SK-N-SH (cell line): ENCODE measurements at regions not wholly inside any gene's neighbourhood (a gene's known extent, or its start where the extent isn't known, plus 50 kb on each side); places are given as distances from the start of the nearest gene placed in this dataset.
A peak's percentile ranks its signal among the peaks of the same experiment; 100 is the strongest.

Experiments
- CTCF ChIA-PET: fragments of 300-600, 350-600 bp; formaldehyde crosslinking; extraction: SDS; loops from one replicate; lab custom pipeline; 2021; lab: Yijun Ruan, JAX
- POLR2A ChIA-PET: fragments of 350-600 bp; sonication (Branson Sonifier 250); formaldehyde crosslinking; extraction: SDS; loops from one replicate; lab custom pipeline; 2020; ENCODE audit warnings: antibody characterized with exemption, inconsistent platforms; lab: Yijun Ruan, JAX
- DNase-seq: peaks from one replicate; pipeline ENCODE4 v3.0.0; 2012
- H2AFZ ChIP-seq: fragments of 200-600 bp; sonication (generic); 2 replicates; pipeline ENCODE4 v1.8.1; 2016; ENCODE audit warnings: antibody characterized with exemption, mild to moderate bottlenecking, low read depth
- H3F3A ChIP-seq: fragments of 200-600 bp; sonication (generic); replicated peaks from 2 replicates; pipeline ENCODE3; 2016; ENCODE audit warnings: antibody characterized with exemption, mild to moderate bottlenecking; ENCODE audit not compliant: insufficient read depth
- H3K27ac ChIP-seq, 2 experiments: fragments of 200-500 bp in 1 of 2; fragments of 200-600 bp in 1 of 2; sonication (Bioruptor generic) in 1 of 2; sonication (generic), shearing (Covaris generic) in 1 of 2; 2 replicates each; pipeline versions ENCODE4 v1.5.1 to v1.6.1; 2014 to 2016; ENCODE audit warnings: low read depth in 2 of 2, inconsistent platforms in 1 of 2, low read length in 1 of 2, mild to moderate bottlenecking in 1 of 2, mixed read lengths in 1 of 2
- H3K27me3 ChIP-seq: fragments of 200-600 bp; sonication (generic), shearing (Covaris generic); 2 replicates; pipeline ENCODE4 v1.6.1; 2016; ENCODE audit warnings: mixed run types; ENCODE audit not compliant: insufficient read depth
- H3K36me3 ChIP-seq, 2 experiments: fragments of 200-500 bp in 1 of 2; fragments of 200-600 bp in 1 of 2; sonication (Bioruptor generic) in 1 of 2; sonication (generic) in 1 of 2; replicated peaks in 1 of 2; 2 replicates each; pipeline versions ENCODE3 to v1.5.1; 2014 to 2016; ENCODE audit warnings: low read length in 1 of 2, mild to moderate bottlenecking in 1 of 2; ENCODE audit not compliant: insufficient read depth in 2 of 2, control insufficient read depth in 1 of 2
- H3K4me1 ChIP-seq, 2 experiments: fragments of 200-500 bp in 1 of 2; fragments of 200-600 bp in 1 of 2; sonication (Bioruptor generic) in 1 of 2; sonication (generic), shearing (Covaris generic) in 1 of 2; 2 replicates each; pipeline versions ENCODE4 v1.5.1 to v1.6.1; 2014 to 2016; ENCODE audit warnings: low read depth in 1 of 2, low read length in 1 of 2, mixed run types in 1 of 2; ENCODE audit not compliant: insufficient read depth in 2 of 2, control insufficient read depth in 1 of 2
- H3K4me2 ChIP-seq: fragments of 200-600 bp; sonication (generic), shearing (Covaris generic); 2 replicates; pipeline ENCODE4 v1.6.1; 2017; ENCODE audit warnings: mixed run types
- H3K4me3 ChIP-seq, 2 experiments: fragments of 200-500 bp in 1 of 2; fragments of 200-600 bp in 1 of 2; sonication (Bioruptor generic) in 1 of 2; sonication (generic), shearing (Covaris generic) in 1 of 2; 2 replicates each; pipeline versions ENCODE4 v1.5.1 to v1.8.1; 2014 to 2016; ENCODE audit warnings: low read depth in 2 of 2, inconsistent platforms in 1 of 2, low read length in 1 of 2, mild to moderate bottlenecking in 1 of 2, mixed read lengths in 1 of 2, moderate library complexity in 1 of 2
- H3K79me2 ChIP-seq: fragments of 200-600 bp; sonication (generic); 2 replicates; pipeline ENCODE4 v1.8.1; 2017; ENCODE audit warnings: mild to moderate bottlenecking; ENCODE audit not compliant: insufficient read depth
- H3K9ac ChIP-seq: fragments of 200-600 bp; sonication (generic); 2 replicates; pipeline ENCODE4 v1.6.1; 2017; ENCODE audit warnings: mixed run types
- H3K9me2 ChIP-seq: fragments of 200-600 bp; sonication (generic); 2 replicates; pipeline ENCODE4 v1.6.1; 2017; ENCODE audit warnings: mixed run types
- H3K9me3 ChIP-seq: fragments of 200-600 bp; sonication (generic); 2 replicates; pipeline ENCODE4 v1.6.1; 2017; ENCODE audit warnings: mixed run types, mild to moderate bottlenecking, moderate library complexity
- H4K20me1 ChIP-seq: fragments of 200-600 bp; sonication (generic); 2 replicates; pipeline ENCODE4 v1.6.1; 2017; ENCODE audit warnings: mild to moderate bottlenecking, mixed run types; ENCODE audit not compliant: insufficient read depth
- CHD2 ChIP-seq: fragments of 150-350 bp; IDR thresholded peaks from 2 replicates; pipeline ENCODE4 v1.6.1; 2018; ENCODE audit warnings: low read length; ENCODE audit not compliant: partially characterized antibody
- EP300 ChIP-seq, 2 experiments: IDR thresholded peaks; 2 replicates each; pipeline versions ENCODE4 v1.4.0 to v1.6.1; 2012; ENCODE audit warnings: borderline replicate concordance in 1 of 2, low read depth in 1 of 2, low read length in 1 of 2
- EZH2phosphoT487 ChIP-seq: fragments of 200-600 bp; sonication (generic); IDR thresholded peaks from 2 replicates; pipeline ENCODE4 v1.6.1; 2017; ENCODE audit warnings: low read depth, mixed run types, mild to moderate bottlenecking, antibody characterized with exemption, moderate library complexity, borderline replicate concordance
- FOXJ3 ChIP-seq: sonication (generic); formaldehyde crosslinking; IDR thresholded peaks from 2 replicates; pipeline ENCODE4 v1.5.1; 2020; ENCODE audit warnings: mild to moderate bottlenecking, missing genetic modification reagents
- FOXM1 ChIP-seq: IDR thresholded peaks from 2 replicates; pipeline ENCODE4 v1.4.0; 2012; ENCODE audit warnings: low read depth, mild to moderate bottlenecking
- GABPA ChIP-seq: IDR thresholded peaks from 2 replicates; pipeline ENCODE4 v1.4.0; 2012; ENCODE audit warnings: low read depth, mild to moderate bottlenecking
- GATA2 ChIP-seq: sonication (generic); formaldehyde crosslinking; IDR thresholded peaks from 2 replicates; pipeline ENCODE4 v1.5.0; 2020; ENCODE audit warnings: mild to moderate bottlenecking, missing genetic modification reagents
- MEF2A ChIP-seq: IDR thresholded peaks from 2 replicates; pipeline ENCODE4 v1.4.0; 2012; ENCODE audit warnings: low read depth, borderline replicate concordance
- MXI1 ChIP-seq: IDR thresholded peaks from 2 replicates; pipeline ENCODE4 v1.6.1; 2012; ENCODE audit warnings: mild to moderate bottlenecking, low read depth, low read length, improper control_type of control experiment
- NFIC ChIP-seq: IDR thresholded peaks from 2 replicates; pipeline ENCODE4 v1.4.0; 2012; ENCODE audit warnings: borderline replicate concordance
- NRF1 ChIP-seq: IDR thresholded peaks from 2 replicates; pipeline ENCODE4 v1.6.1; 2012; ENCODE audit warnings: low read depth, mild to moderate bottlenecking, low read length
- PBX3 ChIP-seq: IDR thresholded peaks from 2 replicates; pipeline ENCODE4; 2012
- POLR2AphosphoS5 ChIP-seq: IDR thresholded peaks from 2 replicates; pipeline ENCODE4 v1.6.1; 2012; ENCODE audit warnings: low read depth, low read length
- RCOR1 ChIP-seq: fragments of 150-350 bp; IDR thresholded peaks from 2 replicates; pipeline ENCODE4 v1.6.1; 2017; ENCODE audit warnings: antibody characterized with exemption, low read length
- RXRA ChIP-seq: IDR thresholded peaks from 2 replicates; pipeline ENCODE4 v1.4.0; 2012; ENCODE audit warnings: low read depth, mild to moderate bottlenecking, borderline replicate concordance
- SIN3A ChIP-seq: IDR thresholded peaks from 2 replicates; pipeline ENCODE4 v1.6.1; 2012; ENCODE audit warnings: low read depth, mild to moderate bottlenecking, low read length, moderate library complexity, borderline replicate concordance
- TCF12 ChIP-seq: IDR thresholded peaks from 2 replicates; pipeline ENCODE4 v1.4.0; 2012
- WGBS: methylation state at CpG from one replicate; pipeline ENCODE4 v1.1.6; 2017; ENCODE audit warnings: low lambda C conversion rate; 5-methylcytosine and 5-hydroxymethylcytosine counted together
- TF ChIP-seq, protein P1 (sequence below): IDR thresholded peaks from 2 replicates; pipeline ENCODE4 v1.4.0; 2012; ENCODE audit warnings: low read depth
- TF ChIP-seq, protein P2 (sequence below): fragments of 200-600 bp; sonication (generic); IDR thresholded peaks from 2 replicates; pipeline ENCODE4 v1.6.1; 2017; ENCODE audit warnings: antibody characterized with exemption, mild to moderate bottlenecking, moderate library complexity

- peak overlapping the region; percentile 52; the same call in 1 of the 2 replicates for H2AFZ ChIP-seq
- CTCF ChIA-PET = no interaction called here
Observed at GRCh38 chr9:29751226-29751625, 2177.9 kb upstream of the C9orf72 start.

DNA sequence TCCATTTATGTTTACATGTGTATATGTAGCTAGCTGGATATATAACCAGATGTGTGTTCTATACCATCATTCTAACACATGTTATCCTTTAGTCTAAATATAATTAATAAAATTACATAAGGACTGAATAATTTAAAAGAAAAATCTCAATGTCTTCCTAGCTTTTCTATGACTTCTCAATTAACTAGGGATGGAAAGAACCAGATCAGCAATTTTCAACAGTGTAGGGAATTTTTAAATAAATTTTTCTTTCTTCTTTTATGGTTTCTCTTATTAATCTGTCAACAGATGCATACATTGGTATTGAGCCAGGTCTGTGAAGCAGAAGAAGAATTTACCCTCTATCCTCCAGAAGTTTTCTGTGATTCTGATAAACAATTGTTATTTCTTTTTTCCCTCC, 2180.4 kb upstream of the C9orf72 start:
- Histone ChIP-seq H4K20me1 (no peaks in the 10 kb centered on the region), H3F3A (peaks cover 18% of the 10 kb centered on the region), H3K27me3 (no peaks in the 10 kb centered on the region), H3K79me2 (no peaks in the 10 kb centered on the region), H3K4me3 (no peak overlapping the region), H2AFZ (no peak overlapping the region), H3K4me2 (no peak overlapping the region), H3K9ac (no peak overlapping the region), H3K9me2 (no peaks in the 10 kb centered on the region), H3K4me1 (peaks cover 0 to 2% of the 10 kb centered on the region in 2 experiments; a peak in 2 of 4 replicates), H3K9me3 (no peaks in the 10 kb centered on the region), H3K27ac (no peak overlapping the region), H3K36me3 (no peaks in the 10 kb centered on the region)
- POLR2A ChIA-PET = no interaction called here
- DNase-seq = no peak
- CTCF ChIA-PET = no interaction called here
- TF ChIP-seq FOXJ3 (CRISPR knock-in tag) (no peak), RCOR1 (no peak), NRF1 (no peak), MEF2A (no peak), RXRA (no peak), SIN3A (no peak), FOXM1 (no peak), EP300 (IDR thresholded peaks at IDR 0.05; ENCODE audit: borderline replicate concordance in 1 of 2, low read depth in 1 of 2, low read length in 1 of 2) (no peak), GATA2 (CRISPR knock-in tag) (no peak), POLR2AphosphoS5 (no peak), CHD2 (no peak), GABPA (no peak), EZH2phosphoT487 (no peak), TCF12 (no peak)
- TF ChIP-seq, protein P1, sequence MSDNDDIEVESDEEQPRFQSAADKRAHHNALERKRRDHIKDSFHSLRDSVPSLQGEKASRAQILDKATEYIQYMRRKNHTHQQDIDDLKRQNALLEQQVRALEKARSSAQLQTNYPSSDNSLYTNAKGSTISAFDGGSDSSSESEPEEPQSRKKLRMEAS = no peak
- TF ChIP-seq, protein P2, sequence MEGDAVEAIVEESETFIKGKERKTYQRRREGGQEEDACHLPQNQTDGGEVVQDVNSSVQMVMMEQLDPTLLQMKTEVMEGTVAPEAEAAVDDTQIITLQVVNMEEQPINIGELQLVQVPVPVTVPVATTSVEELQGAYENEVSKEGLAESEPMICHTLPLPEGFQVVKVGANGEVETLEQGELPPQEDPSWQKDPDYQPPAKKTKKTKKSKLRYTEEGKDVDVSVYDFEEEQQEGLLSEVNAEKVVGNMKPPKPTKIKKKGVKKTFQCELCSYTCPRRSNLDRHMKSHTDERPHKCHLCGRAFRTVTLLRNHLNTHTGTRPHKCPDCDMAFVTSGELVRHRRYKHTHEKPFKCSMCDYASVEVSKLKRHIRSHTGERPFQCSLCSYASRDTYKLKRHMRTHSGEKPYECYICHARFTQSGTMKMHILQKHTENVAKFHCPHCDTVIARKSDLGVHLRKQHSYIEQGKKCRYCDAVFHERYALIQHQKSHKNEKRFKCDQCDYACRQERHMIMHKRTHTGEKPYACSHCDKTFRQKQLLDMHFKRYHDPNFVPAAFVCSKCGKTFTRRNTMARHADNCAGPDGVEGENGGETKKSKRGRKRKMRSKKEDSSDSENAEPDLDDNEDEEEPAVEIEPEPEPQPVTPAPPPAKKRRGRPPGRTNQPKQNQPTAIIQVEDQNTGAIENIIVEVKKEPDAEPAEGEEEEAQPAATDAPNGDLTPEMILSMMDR = no peak

More at GRCh38 chr9:29751226-29751625, 2177.9 kb upstream of the C9orf72 start:
- 27% methylated on average over 2 of the region's 2 CpGs for WGBS
- Histone ChIP-seq H3K27ac (peak overlapping the region; percentile 67 to 82; a peak in 3 of 4 replicates), H3K4me2 (peak overlapping the region; percentile 7; the same call in 1 of the 2 replicates), H3K27me3 (no peaks in the 10 kb centered on the region), H3K4me1 (peaks cover 0 to 2% of the 10 kb centered on the region in 2 experiments; a peak in 2 of 4 replicates), H3F3A (peaks cover 18% of the 10 kb centered on the region), H3K79me2 (no peaks in the 10 kb centered on the region), H3K4me3 (no peak overlapping the region), H3K36me3 (no peaks in the 10 kb centered on the region), H3K9me3 (no peaks in the 10 kb centered on the region), H4K20me1 (no peaks in the 10 kb centered on the region), H3K9me2 (no peaks in the 10 kb centered on the region), H3K9ac (no peak overlapping the region)
- TF ChIP-seq EP300 (IDR thresholded peaks at IDR 0.05; ENCODE audit: borderline replicate concordance in 1 of 2, low read depth in 1 of 2, low read length in 1 of 2) = peak; percentile 21 to 78; a peak in 2 of 4 replicates
- TF ChIP-seq, protein P1 = no peak
- TF ChIP-seq TCF12 = peak; percentile 96
- peak; percentile 50; the same call in 1 of the 2 replicates for TF ChIP-seq RCOR1
- TF ChIP-seq MXI1 = no peak
- TF ChIP-seq POLR2AphosphoS5 = peak; percentile 59; the same call in 1 of the 2 replicates
- peak; percentile 69 for TF ChIP-seq PBX3
- TF ChIP-seq NFIC = peak; percentile 32; the same call in 1 of the 2 replicates
- POLR2A ChIA-PET = no interaction called here
- peak; percentile 3 for DNase-seq
